ENCODE measurements at regions not wholly inside any gene's neighbourhood (a gene's known extent, or its start where the extent isn't known, plus 50 kb on each side); places are given as distances from the start of the nearest gene placed in this dataset.

GRCh38 chr5:115369430-115370144 lies 73.1 kb upstream of the CCDC112 start:
- TF ChIP-seq EP300 (IDR thresholded peaks at IDR 0.05): no peak
- TF ChIP-seq CTCF (IDR thresholded peaks at IDR 0.05): no peak

All from upper lobe of left lung (tissue), 4 donors.